ENCODE measurements at regions not wholly inside any gene's neighbourhood (a gene's known extent, or its start where the extent isn't known, plus 50 kb on each side); places are given as distances from the start of the nearest gene placed in this dataset.

GRCh38 chr10:131722525-131723264 lies 178.1 kb upstream of the PPP2R2D start:
- TF ChIP-seq POLR2A (IDR thresholded peaks at IDR 0.05) (no peak), CTCF (IDR thresholded peaks at IDR 0.05) (no peak)

Measured in thyroid gland (tissue), 4 donors.